ES-I3 (cell line): ENCODE measurements at regions not wholly inside any gene's neighbourhood (a gene's known extent, or its start where the extent isn't known, plus 50 kb on each side); places are given as distances from the start of the nearest gene placed in this dataset.
"Not testable (repeated sequence)": the region's sequence is repeated elsewhere in the genome, so short reads cannot be mapped to it uniquely, and the experiment has no call there.

Experiments used
- H3K36me3 ChIP-seq: 2 replicates; pipeline ENCODE4 v1.6.1; 2013; ENCODE audit warnings: mild to moderate bottlenecking, low read length, control low read depth, moderate library complexity; ENCODE audit not compliant: insufficient read depth
- H3K4me1 ChIP-seq: 2 replicates; pipeline ENCODE4 v1.6.1; 2013; ENCODE audit warnings: mild to moderate bottlenecking, control low read depth, low read length; ENCODE audit not compliant: insufficient read depth
- H3K9ac ChIP-seq: 2 replicates; pipeline ENCODE4 v1.6.1; 2013; ENCODE audit warnings: low read depth, mild to moderate bottlenecking, low read length, moderate library complexity
- H3K9me3 ChIP-seq: 2 replicates; pipeline ENCODE4 v1.6.1; 2013; ENCODE audit warnings: mild to moderate bottlenecking, low read length, moderate library complexity; ENCODE audit not compliant: control insufficient read depth, insufficient read depth

- H3K9me3 ChIP-seq: no peaks in the 10 kb centered on the region
- no peaks in the 10 kb centered on the region for H3K36me3 ChIP-seq
- H3K9ac ChIP-seq: no peak overlapping the region
- no peaks in the 10 kb centered on the region; the same call in 1 of the 2 replicates for H3K4me1 ChIP-seq
Observed at GRCh38 chr6:105867277-105867676, 218.9 kb upstream of the PRDM1 start.

- no peaks in the 10 kb centered on the region for H3K9me3 ChIP-seq
- H3K9ac ChIP-seq: no peak overlapping the region
- H3K4me1 ChIP-seq: no peaks in the 10 kb centered on the region
- H3K36me3 ChIP-seq: no peaks in the 10 kb centered on the region
Observed at GRCh38 chr6:105862936-105863607, 223.1 kb upstream of the PRDM1 start.

GRCh38 chr6:105860927-105861326 lies 225.2 kb upstream of the PRDM1 start:
- not testable (repeated sequence) for H3K4me1 ChIP-seq, H3K9ac ChIP-seq, H3K9me3 ChIP-seq, H3K36me3 ChIP-seq

GRCh38 chr6:105859457-105859856 lies 226.7 kb upstream of the PRDM1 start:
- no peaks in the 10 kb centered on the region for H3K4me1 ChIP-seq
- no peaks in the 10 kb centered on the region for H3K9me3 ChIP-seq
- H3K36me3 ChIP-seq: no peaks in the 10 kb centered on the region
- H3K9ac ChIP-seq: no peak overlapping the region

GRCh38 chr6:105858639-105859038 lies 227.5 kb upstream of the PRDM1 start:
- H3K4me1 ChIP-seq, H3K9ac ChIP-seq, H3K36me3 ChIP-seq, H3K9me3 ChIP-seq: not testable (repeated sequence)

GRCh38 chr6:105855433-105855832 lies 230.7 kb upstream of the PRDM1 start:
- Histone ChIP-seq H3K9ac (no peak overlapping the region), H3K4me1 (0 out of 2 replicates have a peak, but pooled peaks cover 4% of the 10 kb centered on the region), H3K9me3 (no peaks in the 10 kb centered on the region), H3K36me3 (no peaks in the 10 kb centered on the region)

GRCh38 chr6:105853979-105854378 lies 232.2 kb upstream of the PRDM1 start:
- not testable (repeated sequence) for H3K36me3 ChIP-seq, H3K9me3 ChIP-seq, H3K9ac ChIP-seq, H3K4me1 ChIP-seq

- Histone ChIP-seq H3K9me3 (no peaks in the 10 kb centered on the region), H3K36me3 (no peaks in the 10 kb centered on the region), H3K9ac (no peak overlapping the region), H3K4me1 (0 out of 2 replicates have a peak, but pooled peaks cover 4% of the 10 kb centered on the region)
Observed at GRCh38 chr6:105851606-105852005, 234.5 kb upstream of the PRDM1 start.

GRCh38 chr6:105851113-105851580 lies 235.0 kb upstream of the PRDM1 start:
- H3K9me3 ChIP-seq: no peaks in the 10 kb centered on the region
- 0 out of 2 replicates have a peak, but pooled peaks cover 4% of the 10 kb centered on the region for H3K4me1 ChIP-seq
- no peak overlapping the region for H3K9ac ChIP-seq
- H3K36me3 ChIP-seq: no peaks in the 10 kb centered on the region

- Histone ChIP-seq H3K36me3 (no peaks in the 10 kb centered on the region), H3K9ac (no peak overlapping the region), H3K9me3 (no peaks in the 10 kb centered on the region), H3K4me1 (0 out of 2 replicates have a peak, but pooled peaks cover 4% of the 10 kb centered on the region)
Observed at GRCh38 chr6:105850261-105851112, 235.6 kb upstream of the PRDM1 start.

- H3K9me3 ChIP-seq: no peaks in the 10 kb centered on the region
- 0 out of 2 replicates have a peak, but pooled peaks cover 4% of the 10 kb centered on the region for H3K4me1 ChIP-seq
- no peaks in the 10 kb centered on the region for H3K36me3 ChIP-seq
- H3K9ac ChIP-seq: no peak overlapping the region
Observed at GRCh38 chr6:105849746-105850145, 236.4 kb upstream of the PRDM1 start.

GRCh38 chr6:105847433-105847832 lies 238.7 kb upstream of the PRDM1 start:
- Histone ChIP-seq H3K9me3 (no peaks in the 10 kb centered on the region), H3K36me3 (no peaks in the 10 kb centered on the region), H3K4me1 (0 out of 2 replicates have a peak, but pooled peaks cover 4% of the 10 kb centered on the region), H3K9ac (no peak overlapping the region)

GRCh38 chr6:105844275-105844883 lies 241.8 kb upstream of the PRDM1 start:
- Histone ChIP-seq H3K9ac (no peak overlapping the region), H3K36me3 (no peaks in the 10 kb centered on the region), H3K4me1 (no peaks in the 10 kb centered on the region), H3K9me3 (no peaks in the 10 kb centered on the region)

GRCh38 chr6:105839266-105839665 lies 246.9 kb upstream of the PRDM1 start:
- Histone ChIP-seq H3K9ac (no peak overlapping the region), H3K9me3 (no peaks in the 10 kb centered on the region)

More at GRCh38 chr6:105839266-105839665, 246.9 kb upstream of the PRDM1 start:
- Histone ChIP-seq H3K36me3 (no peaks in the 10 kb centered on the region), H3K4me1 (peaks cover 3% of the 10 kb centered on the region; the same call in 1 of the 2 replicates)
